ENCODE measurements at regions not wholly inside any gene's neighbourhood (a gene's known extent, or its start where the extent isn't known, plus 50 kb on each side); places are given as distances from the start of the nearest gene placed in this dataset.
"Not testable (repeated sequence)": the region's sequence is repeated elsewhere in the genome, so short reads cannot be mapped to it uniquely, and the experiment has no call there.

DNA sequence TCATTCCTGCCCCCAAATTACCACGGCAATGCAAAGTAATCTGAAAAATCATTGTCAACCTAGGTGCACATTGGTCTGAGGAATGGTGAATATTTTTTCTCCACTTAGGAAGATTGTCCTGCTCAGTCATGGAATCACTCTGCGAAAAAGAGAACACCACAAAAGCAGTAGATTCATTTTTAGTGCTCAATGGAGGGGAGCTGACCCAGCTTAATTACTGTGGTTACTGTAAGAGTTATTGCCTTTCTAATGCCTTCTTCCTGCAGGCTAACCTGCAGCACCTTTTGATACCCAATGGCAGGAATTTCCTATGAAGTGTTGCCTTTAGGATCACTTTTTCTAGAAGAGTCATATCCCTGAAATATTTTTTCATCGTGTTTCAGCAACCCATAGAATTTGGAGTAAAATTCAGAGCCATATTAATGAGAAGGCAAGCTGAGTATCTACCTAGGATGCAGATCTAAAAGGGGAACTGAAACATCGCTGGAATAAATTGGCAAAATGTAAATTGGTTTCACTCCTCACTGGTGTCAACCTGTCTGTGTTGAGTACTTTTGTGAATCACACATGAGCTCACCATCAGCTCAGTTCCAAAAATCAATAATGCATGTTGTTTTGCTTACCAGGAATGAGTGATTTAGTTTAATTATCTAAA is 464.5 kb downstream of the CSNK1G3 start:
- H3K4me3 ChIP-seq (replicated peaks in 1 of 2; ENCODE audit: low read depth in 1 of 2, low read length in 2 of 2): no peak overlapping the region
- CTCF ChIA-PET: no interaction called here
- no peaks in the 10 kb centered on the region for H3K79me2 ChIP-seq (ENCODE audit: insufficient read depth, low read length)
- H3K36me3 ChIP-seq (ENCODE audit: control insufficient read depth in 1 of 2, insufficient read depth in 2 of 2, low read length in 2 of 2): no peaks in the 10 kb centered on the region
- DNase-seq (ENCODE audit: low read depth, low spot score) (no peak), ATAC-seq (no peak)
- RAD21 ChIA-PET (ENCODE audit: low non-redundant PET in 1 of 2, low total read pairs in 2 of 2, uncharacterized antibody in 2 of 2, unreplicated experiment in 2 of 2): no interaction called here
- H3K9ac ChIP-seq (ENCODE audit: low read length): no peak overlapping the region
- H2AFZ ChIP-seq (ENCODE audit: low read depth, low read length, poor library complexity, severe bottlenecking): no peak overlapping the region
- no peaks in the 10 kb centered on the region for H4K20me1 ChIP-seq (ENCODE audit: insufficient read depth)
- no peaks in the 10 kb centered on the region for H3K4me1 ChIP-seq (ENCODE audit: control insufficient read depth in 1 of 2, insufficient read depth in 2 of 2, low read length in 2 of 2)
- H3K9me2 ChIP-seq (ENCODE audit: insufficient read depth): no peaks in the 10 kb centered on the region
- no TSS peak for BruUV-seq (replicated peaks)
- H3K9me3 ChIP-seq (ENCODE audit: control insufficient read depth in 1 of 2, insufficient read depth in 1 of 2, low read depth in 1 of 2, low read length in 2 of 2): no peaks in the 10 kb centered on the region
- intact Hi-C loops (cut with micrococcal nuclease): no loop called here
- H3K27me3 ChIP-seq (ENCODE audit: insufficient read depth, low read length): no peaks in the 10 kb centered on the region
- POLR2A ChIA-PET: no interaction called here
- TF ChIP-seq CEBPB (IDR thresholded peaks at IDR 0.05; ENCODE audit: low read depth): no peak
- no peak for TF ChIP-seq POLR2A (IDR thresholded peaks at IDR 0.05; ENCODE audit: borderline replicate concordance, extremely low read depth, insufficient read depth, insufficient read length)
- TF ChIP-seq SP1 (IDR thresholded peaks at IDR 0.05; ENCODE audit: low read depth): no peak
- no peak for TF ChIP-seq ZBTB33 (IDR thresholded peaks at IDR 0.05; ENCODE audit: extremely low read depth, insufficient replicate concordance, low read length)
- no peak for TF ChIP-seq ZFX (IDR thresholded peaks at IDR 0.05)
- no peak for TF ChIP-seq EZH2phosphoT487 (IDR thresholded peaks at IDR 0.05; ENCODE audit: borderline replicate concordance)
- H3K4me2 ChIP-seq (ENCODE audit: low read length): no peak overlapping the region
- no peak overlapping the region for H3K27ac ChIP-seq (ENCODE audit: low read depth, low read length)

- H3K79me2 ChIP-seq (ENCODE audit: insufficient read depth, low read length); H2AFZ ChIP-seq (ENCODE audit: low read depth, low read length, poor library complexity, severe bottlenecking); BruUV-seq (replicated peaks); intact Hi-C loops (cut with micrococcal nuclease); H3K4me3 ChIP-seq (replicated peaks in 1 of 2; ENCODE audit: low read depth in 1 of 2, low read length in 2 of 2); H3K9me3 ChIP-seq (ENCODE audit: control insufficient read depth in 1 of 2, insufficient read depth in 1 of 2, low read depth in 1 of 2, low read length in 2 of 2); H3K27me3 ChIP-seq (ENCODE audit: insufficient read depth, low read length); CTCF ChIA-PET; DNase-seq (ENCODE audit: low read depth, low spot score); H3K27ac ChIP-seq (ENCODE audit: low read depth, low read length); H3K36me3 ChIP-seq (ENCODE audit: control insufficient read depth in 1 of 2, insufficient read depth in 2 of 2, low read length in 2 of 2); H3K9me2 ChIP-seq (ENCODE audit: insufficient read depth); RAD21 ChIA-PET (ENCODE audit: low non-redundant PET in 1 of 2, low total read pairs in 2 of 2, uncharacterized antibody in 2 of 2, unreplicated experiment in 2 of 2); H4K20me1 ChIP-seq (ENCODE audit: insufficient read depth); ATAC-seq; H3K4me2 ChIP-seq (ENCODE audit: low read length); POLR2A ChIA-PET; H3K4me1 ChIP-seq (ENCODE audit: control insufficient read depth in 1 of 2, insufficient read depth in 2 of 2, low read length in 2 of 2); H3K9ac ChIP-seq (ENCODE audit: low read length): not testable (repeated sequence)
Observed at GRCh38 chr5:123975521-123975920, 463.5 kb downstream of the CSNK1G3 start.

Data from HCT116 (cell line).